Heart right ventricle (tissue), 16 donors: ENCODE measurements at regions not wholly inside any gene's neighbourhood (a gene's known extent, or its start where the extent isn't known, plus 50 kb on each side); places are given as distances from the start of the nearest gene placed in this dataset.

Experiments used
- ATAC-seq, 8 donors: fragments of 200-7000 bp; cut with Tn5 transposase; one replicate each; pipeline ENCODE4 v1.9.1; 2020; ENCODE audit warnings: mild to moderate bottlenecking in 8 of 8, moderate library complexity in 8 of 8, moderate number of reproducible peaks in 1 of 8
- DNase-seq, 2 donors: peaks; one replicate each; pipeline ENCODE4 v3.0.0-alpha.2; 2020
- H3K27ac ChIP-seq, 10 donors: fragments of 200-600 bp; sonication (generic) in 2 of 10; one replicate each; pipeline versions ENCODE4 v1.5.0 to v1.8.0; 2020 to 2022; ENCODE audit warnings: mild to moderate bottlenecking in 3 of 10
- H3K27me3 ChIP-seq, 7 donors: fragments of 200-600 bp; one replicate each; pipeline ENCODE4 v1.8.0; 2021 to 2022; ENCODE audit warnings: mild to moderate bottlenecking in 2 of 7
- H3K36me3 ChIP-seq, 9 donors: fragments of 200-600 bp; sonication (generic) in 1 of 9; one replicate each; pipeline versions ENCODE4 v1.5.0 to v1.8.0; 2020 to 2022; ENCODE audit warnings: mild to moderate bottlenecking in 2 of 9
- H3K4me1 ChIP-seq, 9 donors: fragments of 200-600 bp; sonication (generic) in 1 of 9; one replicate each; pipeline versions ENCODE4 v1.5.0 to v1.8.0; 2020 to 2022; ENCODE audit warnings: mild to moderate bottlenecking in 4 of 9
- H3K4me3 ChIP-seq, 10 donors: fragments of 200-600 bp; sonication (generic) in 2 of 10; one replicate each; pipeline versions ENCODE4 v1.5.0 to v1.8.0; 2020 to 2022; ENCODE audit warnings: mild to moderate bottlenecking in 7 of 10, moderate library complexity in 2 of 10
- H3K9me3 ChIP-seq, 11 donors: fragments of 200-600 bp in 10 of 11; sonication (generic) in 2 of 11; one replicate each; pipeline versions ENCODE4 v1.5.0 to v1.8.0; 2013 to 2022; ENCODE audit warnings: mild to moderate bottlenecking in 2 of 11, control low read depth in 1 of 11, moderate library complexity in 1 of 11
- WGBS, 2 donors: extraction: QIAGEN DNeasy Blood & Tissue Kit; methylation state at CpG; one replicate each; pipeline ENCODE4 v1.1.7; 2013; ENCODE audit warnings: inconsistent platforms in 1 of 2; 5-methylcytosine and 5-hydroxymethylcytosine counted together
- intact Hi-C, 10 donors: fragments of 100-400 bp; cut with DNase I; formaldehyde crosslinking; loops; one replicate each; pipeline versions ENCODE4 v1.11.1 to v1.14.2; 2022
- TF ChIP-seq, protein P1 (sequence below), 9 donors: fragments of 200-600 bp; sonication (generic) in 2 of 9; IDR thresholded peaks; one replicate each; pipeline versions ENCODE4 v1.5.0 to v1.8.0; 2021 to 2022; ENCODE audit warnings: antibody characterized with exemption in 9 of 9, mild to moderate bottlenecking in 5 of 9, moderate library complexity in 1 of 9
- donor health status: Arrhythmogenic right ventricular cardiomyopathy.
- donor health status: ischemic (EF 13 %, LVEDD 7.1; RV severe dilation, severe dysfunction).
- donor health status: healthy with polysubstance abuse.
- donor health status: DM: no; HTN: yes; CAD: no.
- donor health status: DM: no; HTN: no; CAD: no.
- donor health status: ischemic (EF 25% LVEDD 6.9; RV normal size, moderate dysfunction).
- donor health status: ischemic (EF 25% LVEDD 5.7; RV mildly dilated, moderate dysfunction).
- donor health status: healthy.
- donor health status: DM: yes; HTN: yes; CAD: no.
- donor health status: Ischemic cardiomyopathy.
- donor health status: ischemic (EF 35%, LVEDD 5.7; RV mildly dilated, moderate dysfunction).
- donor health status: nonischemic (EF 11% LVEDD 7.7; RV severe dilation, severe dysfunction).
- donor health status: DM: yes; HTN: yes; CAD: no.
- donor health status: PGD.
- donor health status: ischemic (EF 29% LVEDD 5.4; RV normal size, mild dysfunction).
- donor health status: nonischemic (EF 23%, LVEDD 6.1; RV moderate dilation, normal function).

DNA sequence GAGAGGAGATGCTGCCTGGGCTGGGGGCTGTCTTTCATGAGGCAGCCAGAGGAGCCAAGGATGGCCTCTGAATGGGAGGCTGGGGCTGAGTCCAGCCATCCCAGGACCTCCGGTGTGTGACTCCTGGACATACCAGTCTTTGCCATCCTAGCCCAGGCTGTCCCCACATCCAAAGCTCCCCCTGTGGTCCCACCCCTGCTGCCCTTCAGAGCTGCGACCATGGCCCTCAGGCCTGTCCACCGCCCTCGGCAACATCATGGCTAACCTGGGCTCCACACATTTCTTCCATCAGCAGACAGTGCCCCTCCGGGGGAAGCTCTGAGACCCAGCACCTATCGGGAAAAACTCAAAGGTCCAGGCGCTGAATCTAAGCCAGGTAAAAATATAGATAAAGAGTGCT lies 324.4 kb downstream of the MN1 start:
- DNase-seq (no peak), ATAC-seq (no peak)
- H3K9me3 ChIP-seq, result no peaks in the 10 kb centered on the region
- TF ChIP-seq, protein P1, sequence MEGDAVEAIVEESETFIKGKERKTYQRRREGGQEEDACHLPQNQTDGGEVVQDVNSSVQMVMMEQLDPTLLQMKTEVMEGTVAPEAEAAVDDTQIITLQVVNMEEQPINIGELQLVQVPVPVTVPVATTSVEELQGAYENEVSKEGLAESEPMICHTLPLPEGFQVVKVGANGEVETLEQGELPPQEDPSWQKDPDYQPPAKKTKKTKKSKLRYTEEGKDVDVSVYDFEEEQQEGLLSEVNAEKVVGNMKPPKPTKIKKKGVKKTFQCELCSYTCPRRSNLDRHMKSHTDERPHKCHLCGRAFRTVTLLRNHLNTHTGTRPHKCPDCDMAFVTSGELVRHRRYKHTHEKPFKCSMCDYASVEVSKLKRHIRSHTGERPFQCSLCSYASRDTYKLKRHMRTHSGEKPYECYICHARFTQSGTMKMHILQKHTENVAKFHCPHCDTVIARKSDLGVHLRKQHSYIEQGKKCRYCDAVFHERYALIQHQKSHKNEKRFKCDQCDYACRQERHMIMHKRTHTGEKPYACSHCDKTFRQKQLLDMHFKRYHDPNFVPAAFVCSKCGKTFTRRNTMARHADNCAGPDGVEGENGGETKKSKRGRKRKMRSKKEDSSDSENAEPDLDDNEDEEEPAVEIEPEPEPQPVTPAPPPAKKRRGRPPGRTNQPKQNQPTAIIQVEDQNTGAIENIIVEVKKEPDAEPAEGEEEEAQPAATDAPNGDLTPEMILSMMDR (IDR thresholded peaks at IDR 0.05), result no peak
- 87 to 93% methylated on average over 7 of the region's 7 CpGs for WGBS, 2 donors
- H3K4me1 ChIP-seq, result peaks cover 0 to 9% (median 0%) of the 10 kb centered on the region in 9 donors
- intact Hi-C loops, result no loop called here
- no peak overlapping the region for H3K4me3 ChIP-seq
- no peaks in the 10 kb centered on the region for H3K36me3 ChIP-seq
- peaks cover 0 to 38% (median 19%) of the 10 kb centered on the region in 7 donors for H3K27me3 ChIP-seq
- H3K27ac ChIP-seq, result no peak overlapping the region

DNA sequence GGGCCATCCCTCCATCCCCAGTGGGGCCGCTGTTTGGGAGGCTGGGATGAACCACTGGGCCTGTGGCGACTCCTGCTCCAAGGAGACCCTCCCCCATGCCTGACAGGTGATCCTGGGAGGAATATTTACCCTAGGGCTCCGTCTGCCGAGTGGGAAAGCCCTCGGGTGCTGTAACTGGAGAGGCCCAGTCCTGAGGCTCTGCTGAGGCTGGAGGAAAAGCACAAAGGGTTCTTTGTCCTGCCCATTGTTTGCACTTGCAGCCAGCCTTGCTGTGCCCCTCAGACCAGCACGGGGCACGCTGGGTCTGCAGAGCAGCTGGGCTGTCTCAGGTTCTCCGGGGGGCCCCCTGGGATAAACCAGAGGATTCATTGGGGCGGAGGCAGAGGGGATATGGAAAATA lies 321.1 kb downstream of the MN1 start:
- ATAC-seq (no peak), DNase-seq (no peak)
- no peaks in the 10 kb centered on the region for H3K9me3 ChIP-seq
- no peak overlapping the region for H3K27ac ChIP-seq
- no peak overlapping the region for H3K4me3 ChIP-seq
- H3K4me1 ChIP-seq, result peaks cover 0 to under 1% (median 0%) of the 10 kb centered on the region in 9 donors
- intact Hi-C loops, result loop anchor here in 2 of 10 donors (5.0 kb wide), 2 partner anchors 48 to 418 kb away; no protein-coding TSS in a partner anchor
- peaks cover 0 to 65% (median 36%) of the 10 kb centered on the region in 7 donors for H3K27me3 ChIP-seq
- TF ChIP-seq, protein P1 (IDR thresholded peaks at IDR 0.05), result no peak
- no peaks in the 10 kb centered on the region for H3K36me3 ChIP-seq
- WGBS, 2 donors, result 42 to 54% methylated on average over 9 of the region's 9 CpGs

DNA sequence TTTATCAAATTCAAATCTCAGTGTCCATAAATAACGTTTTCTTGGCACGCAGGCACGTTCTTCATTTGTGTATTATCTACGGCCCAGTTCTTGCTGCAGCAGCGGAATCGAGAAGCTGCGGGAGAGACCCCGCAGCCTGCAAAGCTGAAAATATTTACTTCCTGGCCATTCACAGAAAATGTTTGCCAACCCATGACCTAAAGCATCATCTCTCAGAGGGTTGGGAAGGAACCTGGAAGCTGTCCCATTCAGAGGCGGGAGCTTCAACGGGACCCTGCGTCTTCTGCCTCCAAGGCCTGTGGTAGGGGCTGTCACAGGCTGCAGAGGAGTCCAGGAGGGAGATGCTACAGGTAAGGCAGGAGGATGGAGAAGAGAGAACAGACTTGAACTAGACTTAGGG lies 319.2 kb downstream of the MN1 start:
- DNase-seq, result no peak
- peaks cover 0 to 57% (median 26%) of the 10 kb centered on the region in 7 donors for H3K27me3 ChIP-seq
- no peaks in the 10 kb centered on the region for H3K36me3 ChIP-seq
- no peaks in the 10 kb centered on the region for H3K9me3 ChIP-seq
- no peak overlapping the region for H3K4me3 ChIP-seq
- no peak overlapping the region for H3K27ac ChIP-seq
- no peaks in the 10 kb centered on the region for H3K4me1 ChIP-seq
- intact Hi-C loops, result loop anchor here in 2 of 10 donors (5.0 kb wide), 2 partner anchors 50 to 420 kb away; no protein-coding TSS in a partner anchor
- WGBS, 2 donors, result 39 to 49% methylated on average over 11 of the region's 11 CpGs
- peak in 1 of 8 donors; percentile 52 for ATAC-seq
- TF ChIP-seq, protein P1 (IDR thresholded peaks at IDR 0.05), result no peak

DNA sequence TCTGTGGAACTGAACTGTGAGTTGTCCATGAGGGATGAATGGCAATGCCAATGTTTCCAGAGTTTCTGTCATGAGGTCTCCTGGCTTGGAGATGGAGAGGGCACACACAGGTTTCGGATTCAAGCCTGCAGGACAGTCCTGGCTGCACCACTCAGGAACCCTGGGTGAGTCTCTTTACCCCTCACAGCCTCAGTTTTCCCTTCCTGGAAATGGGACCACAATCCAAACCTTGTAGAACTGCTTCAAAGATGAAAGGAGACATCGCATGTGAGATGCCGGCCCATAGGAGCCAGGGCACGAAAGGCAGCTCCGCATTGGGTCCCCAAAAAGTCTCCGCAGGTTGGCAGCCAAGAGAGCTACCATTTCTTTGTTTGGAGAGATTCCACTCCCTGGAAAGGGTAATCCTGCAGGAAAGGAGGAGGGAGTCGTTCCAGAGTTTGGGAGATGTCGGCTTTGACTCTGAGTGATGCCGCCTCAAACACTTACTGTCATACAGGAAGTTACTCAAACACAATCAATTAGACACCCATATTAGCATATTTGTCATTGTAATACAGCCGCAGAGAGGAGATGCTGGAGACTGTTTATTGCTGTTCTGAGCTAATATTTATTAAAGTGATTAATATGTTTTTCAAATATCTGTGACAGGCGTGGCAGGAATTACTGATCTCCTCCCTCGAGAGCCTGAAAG lies 318.3 kb downstream of the MN1 start:
- Histone ChIP-seq H3K9me3 (no peaks in the 10 kb centered on the region), H3K27ac (no peak overlapping the region), H3K4me1 (no peaks in the 10 kb centered on the region), H3K4me3 (no peak overlapping the region), H3K27me3 (peaks cover 0 to 58% (median 26%) of the 10 kb centered on the region in 7 donors), H3K36me3 (no peaks in the 10 kb centered on the region)
- DNase-seq (no peak), ATAC-seq (no peak)
- TF ChIP-seq, protein P1 (IDR thresholded peaks at IDR 0.05), result no peak
- WGBS, 2 donors, result 72% methylated on average over 12 of the region's 12 CpGs
- intact Hi-C loops, result loop anchor here in 2 of 10 donors (5.0 kb wide), 2 partner anchors 51 to 421 kb away; no protein-coding TSS in a partner anchor
